Fibroblast of lung (primary cell): ENCODE measurements at regions not wholly inside any gene's neighbourhood (a gene's known extent, or its start where the extent isn't known, plus 50 kb on each side); places are given as distances from the start of the nearest gene placed in this dataset.

Source experiments
- CTCF ChIP-seq, 2 donors: IDR thresholded peaks in 1 of 2; conservative IDR thresholded peaks in 1 of 2; 1 replicate in 1 of 2; 2 replicates in 1 of 2; pipeline ENCODE4 v1.5.1; 2011 to 2012; ENCODE audit warnings: low read length in 2 of 2, control low read depth in 1 of 2, inconsistent platforms in 1 of 2, low read depth in 1 of 2, mild to moderate bottlenecking in 1 of 2
- EZH2 ChIP-seq: IDR thresholded peaks from 2 replicates; pipeline ENCODE4 v1.5.1; 2012; ENCODE audit warnings: low read length, control low read depth, mild to moderate bottlenecking; ENCODE audit errors: missing control alignments

DNA sequence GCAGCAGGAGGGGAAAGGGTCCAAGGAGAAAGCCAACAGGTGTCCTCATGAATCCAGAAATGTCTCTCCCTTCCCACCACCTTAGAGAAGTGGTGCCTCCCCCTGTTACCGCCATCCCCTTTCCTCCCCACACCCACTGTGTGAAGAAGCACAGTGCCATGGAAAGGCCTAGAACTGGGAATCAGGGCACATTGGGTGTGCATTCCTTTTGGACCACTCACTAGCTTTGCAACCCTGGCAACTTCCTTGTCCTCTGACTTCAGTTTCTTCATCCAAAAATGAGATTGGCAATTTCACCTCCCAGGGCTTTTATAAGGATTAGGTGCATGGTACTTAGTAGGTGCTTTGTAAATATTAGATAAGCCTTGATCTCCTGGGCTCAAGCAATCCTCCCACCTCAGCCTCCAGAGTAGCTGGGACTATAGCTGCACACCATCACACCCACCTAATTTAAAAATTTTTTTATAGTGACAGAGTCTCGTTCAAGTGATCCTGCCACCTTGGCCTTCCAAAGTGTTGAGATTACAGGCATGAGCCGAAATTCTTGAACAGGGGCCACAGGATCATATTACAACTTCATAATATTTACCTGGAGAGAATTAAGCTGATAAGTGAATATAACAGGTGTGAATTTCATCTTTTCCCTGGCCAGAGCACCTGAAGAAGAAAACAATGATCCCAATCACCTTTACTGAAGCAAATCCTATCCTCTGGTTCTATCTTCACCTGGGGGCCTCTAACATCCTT lies 97.9 kb upstream of the TAF1B start:
- TF ChIP-seq CTCF (conservative IDR thresholded peaks at IDR 0.05 in 1 of 2, IDR thresholded peaks at IDR 0.05 in 1 of 2; ENCODE audit: low read depth in 1 of 2, low read length in 2 of 2) = no peak
- TF ChIP-seq EZH2 = no peak
